ENCODE measurements at regions not wholly inside any gene's neighbourhood (a gene's known extent, or its start where the extent isn't known, plus 50 kb on each side); places are given as distances from the start of the nearest gene placed in this dataset.
"Not testable (repeated sequence)": the region's sequence is repeated elsewhere in the genome, so short reads cannot be mapped to it uniquely, and the experiment has no call there.

- no peak for FAIRE-seq
These were observed 945.3 kb upstream of the GRIA3 start for GRCh38 chrX:122238801-122239200.

DNA sequence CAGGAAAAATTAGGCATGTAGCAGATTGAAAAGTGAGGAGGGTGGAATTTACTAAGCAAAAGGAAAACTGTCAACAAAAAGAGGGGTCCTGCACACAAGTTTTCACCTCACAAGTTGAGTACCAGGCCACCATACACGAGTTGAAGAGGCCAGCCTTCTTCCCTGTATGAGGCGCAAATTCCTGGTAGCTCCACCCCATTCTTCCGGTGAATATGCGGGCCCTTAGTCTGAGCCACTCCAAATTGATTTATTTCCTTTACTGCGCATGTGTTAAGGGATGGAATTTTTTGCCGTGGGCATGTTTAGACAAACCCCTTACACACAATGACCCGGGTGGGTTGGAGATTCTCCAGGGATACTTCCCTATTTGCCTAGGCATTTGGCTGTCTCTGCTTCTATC lies 942.1 kb upstream of the GRIA3 start:
- no peak for FAIRE-seq

GRCh38 chrX:122244080-122244479 lies 940.0 kb upstream of the GRIA3 start:
- no peak for FAIRE-seq

DNA sequence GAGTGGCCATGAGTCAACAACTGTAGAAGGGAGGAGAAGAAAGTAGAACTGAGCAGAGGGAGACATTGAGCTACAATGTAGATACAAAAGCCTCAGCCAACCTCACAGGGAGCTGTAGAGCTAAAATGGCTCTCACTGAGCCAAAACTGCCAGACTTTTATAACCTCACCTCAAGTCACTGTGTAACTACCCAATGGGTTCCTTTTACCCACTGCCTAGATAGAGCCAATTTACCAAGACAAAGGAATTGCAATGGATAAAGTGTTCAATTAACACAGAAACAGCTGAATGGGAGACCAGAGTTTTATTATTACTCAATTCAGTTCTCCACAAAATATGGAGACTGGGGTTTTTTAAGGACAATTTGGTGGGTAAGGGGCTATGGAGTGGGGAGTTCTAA lies 938.9 kb upstream of the GRIA3 start:
- FAIRE-seq: no peak

DNA sequence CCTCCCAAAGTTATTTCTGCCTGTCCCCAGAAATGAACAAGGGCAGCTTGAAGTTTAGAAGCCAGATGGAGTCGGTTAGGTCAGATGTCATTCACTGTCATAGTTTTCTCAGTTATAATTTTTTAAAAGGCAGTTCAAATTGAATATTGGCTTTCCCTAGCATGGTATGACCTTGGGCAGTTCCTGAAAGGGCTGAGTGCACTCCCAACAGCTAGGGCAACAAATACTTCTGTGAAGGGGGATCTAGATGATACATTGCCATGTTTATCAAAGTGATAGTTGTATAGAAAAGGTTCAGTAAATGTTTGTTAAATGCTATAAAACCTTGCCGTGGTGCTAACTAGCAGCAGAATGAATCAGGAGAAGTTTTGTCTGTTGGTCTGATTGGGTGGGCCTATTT lies 938.1 kb upstream of the GRIA3 start:
- FAIRE-seq: no peak

DNA sequence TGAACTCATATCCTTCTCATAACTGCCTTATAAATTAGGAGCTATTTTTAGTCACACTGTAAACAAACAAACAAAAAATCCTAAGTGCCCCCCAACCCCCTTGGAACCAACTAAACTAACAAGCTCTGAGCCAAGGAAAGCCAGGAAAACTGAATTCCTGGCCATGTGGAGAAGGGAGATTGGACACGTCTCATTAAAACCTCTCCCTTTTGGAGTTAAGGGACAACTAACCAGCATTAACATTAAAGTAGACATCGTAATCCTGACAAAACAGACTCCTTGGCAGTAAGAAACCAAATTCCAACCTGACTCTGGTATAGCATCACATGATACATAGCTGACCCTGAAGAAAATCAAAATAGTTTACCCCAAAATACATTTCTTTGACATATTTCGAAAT lies 937.1 kb upstream of the GRIA3 start:
- no peak for FAIRE-seq

DNA sequence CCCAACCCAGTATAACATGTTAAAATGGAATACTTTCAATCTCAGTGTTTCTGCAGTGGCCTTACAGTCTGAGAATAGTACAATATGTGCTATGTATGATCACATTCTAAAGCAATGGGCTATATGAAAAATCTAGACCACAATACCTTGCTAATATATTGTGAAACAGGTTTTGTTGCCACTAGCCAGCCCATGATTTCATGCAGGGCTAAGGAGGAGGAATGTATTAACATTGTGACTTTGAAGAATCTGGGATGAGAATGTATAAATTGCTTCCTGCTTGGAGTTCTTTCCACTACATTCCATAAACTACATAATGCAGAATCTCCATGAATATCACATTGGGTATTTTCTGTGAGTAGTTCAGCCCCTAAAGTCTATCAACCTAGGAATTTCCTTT lies 935.4 kb upstream of the GRIA3 start:
- no peak for FAIRE-seq

- FAIRE-seq: no peak
These were observed 931.6 kb upstream of the GRIA3 start for GRCh38 chrX:122252454-122252853.

GRCh38 chrX:122268353-122268752 lies 915.7 kb upstream of the GRIA3 start:
- no peak for FAIRE-seq

DNA sequence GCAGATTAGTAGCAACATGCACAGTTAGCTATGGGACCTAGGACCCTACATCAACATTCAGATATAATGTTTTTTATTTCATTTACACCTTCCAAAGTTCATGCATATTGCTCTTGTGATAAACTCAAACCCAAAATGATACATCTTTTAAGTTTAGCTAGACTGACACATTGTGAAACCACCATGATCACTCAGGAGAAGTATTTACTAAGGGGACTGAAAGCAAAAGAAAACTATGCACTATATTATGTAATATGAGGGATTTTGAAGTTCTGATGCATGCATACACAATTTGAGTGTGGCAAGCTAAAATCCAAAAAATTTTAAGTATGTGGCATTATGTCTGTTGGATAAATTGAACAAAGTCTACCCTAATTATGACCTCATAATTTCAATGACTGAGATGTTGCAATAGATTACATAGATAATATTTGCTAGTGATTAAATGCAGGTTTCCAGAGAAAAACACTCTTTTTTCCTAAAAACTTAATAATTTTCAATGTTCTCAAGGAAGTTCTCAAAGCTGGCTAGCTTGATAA lies 914.8 kb upstream of the GRIA3 start:
- no peak for FAIRE-seq

GRCh38 chrX:122270809-122271494 lies 913.1 kb upstream of the GRIA3 start:
- no peak for FAIRE-seq

DNA sequence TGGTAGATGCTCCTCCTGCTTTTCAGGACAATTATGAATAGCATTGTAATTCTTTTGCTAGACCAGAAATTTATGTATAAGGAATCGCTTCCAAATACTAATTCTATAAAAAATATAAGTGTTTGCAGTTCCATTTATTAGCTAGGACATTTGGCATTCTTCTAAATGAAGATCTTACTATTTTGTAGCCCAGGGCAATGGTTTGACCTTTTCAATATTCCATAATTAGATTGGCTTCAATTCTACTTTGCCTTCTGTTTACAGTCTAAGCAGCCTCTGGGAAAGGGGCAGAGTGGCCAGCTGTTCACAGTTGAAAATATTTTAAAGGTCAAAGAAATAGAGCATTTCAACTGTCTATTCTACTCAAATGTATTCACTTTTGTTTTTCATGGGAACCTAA lies 912.1 kb upstream of the GRIA3 start:
- FAIRE-seq: no peak

- FAIRE-seq: no peak
These were observed 904.3 kb upstream of the GRIA3 start for GRCh38 chrX:122279746-122280145.

DNA sequence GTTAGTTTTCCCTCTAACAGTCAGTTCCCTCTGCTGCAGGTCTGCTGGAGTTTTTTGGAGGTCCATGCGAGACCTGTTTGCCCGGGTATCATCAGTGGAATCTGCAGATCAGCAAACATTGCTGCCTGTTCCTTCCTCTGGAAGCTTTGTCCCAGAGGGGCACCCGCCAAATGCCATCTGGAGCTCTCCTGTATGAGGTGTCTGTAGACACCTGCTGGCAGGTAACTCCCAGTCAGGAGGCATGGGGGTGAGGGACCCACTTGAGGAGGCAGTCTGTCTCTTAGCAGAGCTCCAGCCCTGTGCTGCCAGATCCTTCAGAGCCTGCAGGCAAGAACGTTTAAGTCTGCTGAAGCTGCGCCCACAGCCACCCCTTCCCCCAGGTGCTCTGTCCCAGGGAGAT lies 884.3 kb upstream of the GRIA3 start:
- FAIRE-seq: not testable (repeated sequence)

- FAIRE-seq: no peak
These were observed 882.6 kb upstream of the GRIA3 start for GRCh38 chrX:122301491-122301890.

DNA sequence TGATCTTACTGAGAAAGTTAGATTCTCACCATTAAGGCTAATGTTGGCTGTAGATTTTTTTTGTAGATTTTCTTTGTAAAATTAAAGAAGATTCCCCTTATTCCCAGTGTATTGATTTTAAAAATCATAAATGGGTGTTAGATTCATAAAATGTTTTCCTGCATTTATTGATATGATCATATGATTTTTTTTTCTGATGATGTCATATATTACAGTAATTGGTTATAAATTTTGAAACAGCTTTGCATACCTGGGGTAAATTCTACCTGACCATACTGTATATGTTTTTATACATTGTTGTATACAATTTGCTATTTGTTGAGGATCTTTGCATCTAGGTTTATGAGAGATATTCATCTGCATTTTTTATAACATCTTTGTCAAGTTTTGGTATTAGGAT lies 880.3 kb upstream of the GRIA3 start:
- FAIRE-seq: no peak

DNA sequence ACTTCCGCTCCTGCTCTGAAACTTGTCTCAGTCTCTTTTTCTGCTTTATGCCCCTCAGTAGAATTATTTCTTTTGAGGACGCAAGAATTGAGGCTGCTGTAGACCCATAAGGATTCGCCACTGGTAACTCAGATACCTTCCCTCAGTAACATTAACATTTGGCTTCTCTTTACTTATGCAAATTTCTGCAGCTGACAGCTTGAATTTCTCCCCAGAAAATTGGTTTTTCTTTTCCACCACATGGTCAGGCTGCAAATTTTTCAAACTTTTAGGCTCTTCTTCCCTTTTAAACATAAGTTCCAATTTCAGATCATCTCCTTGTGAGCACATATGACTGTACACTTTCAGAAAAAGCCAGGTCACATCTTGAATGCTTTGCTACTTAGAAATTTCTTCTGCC lies 839.3 kb upstream of the GRIA3 start:
- peak; percentile 13 for FAIRE-seq

DNA sequence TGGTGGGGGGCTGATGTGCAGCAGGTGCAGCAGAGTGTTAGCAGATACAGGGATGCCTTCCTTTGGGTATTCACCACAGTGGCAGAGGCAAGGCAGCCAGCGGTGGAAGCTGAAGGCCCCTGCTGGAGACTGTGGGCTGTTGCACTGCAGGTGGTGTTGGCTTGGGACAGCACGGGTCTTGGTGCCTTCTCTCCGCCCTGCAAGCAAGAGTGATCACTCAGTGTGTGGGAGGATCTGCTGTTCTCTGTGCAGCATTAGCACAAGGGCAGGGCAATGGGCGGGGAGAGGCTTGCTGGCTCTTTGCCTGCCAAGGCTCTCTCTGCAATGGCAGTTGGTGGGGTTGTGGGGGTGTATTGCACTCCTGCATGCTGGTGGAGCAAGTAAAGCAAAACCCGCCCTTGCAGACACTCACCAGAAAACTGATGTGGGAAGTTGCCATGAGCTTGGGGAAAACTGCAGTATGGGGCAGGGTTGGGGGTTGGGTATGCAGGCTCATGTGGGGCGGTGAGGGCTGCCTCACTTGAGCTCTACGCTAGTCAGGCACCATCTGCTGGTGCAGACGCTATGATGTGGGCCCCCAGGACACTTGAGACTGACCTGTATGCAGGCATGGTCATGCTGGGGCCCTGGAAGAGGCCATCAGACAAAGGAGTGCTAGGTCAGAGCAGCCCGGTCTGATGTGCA lies 820.8 kb upstream of the GRIA3 start:
- no peak for FAIRE-seq

DNA sequence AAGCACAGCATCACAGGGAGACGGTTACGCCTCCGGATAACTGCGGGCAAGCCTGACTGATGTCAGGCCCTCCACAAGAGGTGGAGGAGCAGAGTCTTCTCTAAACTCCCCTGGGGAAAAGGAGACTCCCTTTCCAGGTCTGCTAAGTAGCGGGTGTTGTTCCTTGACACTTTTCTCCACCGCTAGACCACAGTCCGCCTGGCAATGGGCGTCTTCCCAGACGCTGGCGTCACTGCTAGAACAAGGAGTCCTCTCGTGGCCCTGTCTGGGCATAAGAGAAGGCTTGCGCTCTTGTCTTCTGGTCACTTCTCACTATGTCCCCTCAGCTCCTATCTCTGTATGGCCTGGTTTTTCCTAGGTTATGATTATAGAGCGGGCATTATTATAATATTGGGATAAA lies 808.5 kb upstream of the GRIA3 start:
- not testable (repeated sequence) for FAIRE-seq

GRCh38 chrX:122389005-122389404 lies 795.1 kb upstream of the GRIA3 start:
- FAIRE-seq: no peak

DNA sequence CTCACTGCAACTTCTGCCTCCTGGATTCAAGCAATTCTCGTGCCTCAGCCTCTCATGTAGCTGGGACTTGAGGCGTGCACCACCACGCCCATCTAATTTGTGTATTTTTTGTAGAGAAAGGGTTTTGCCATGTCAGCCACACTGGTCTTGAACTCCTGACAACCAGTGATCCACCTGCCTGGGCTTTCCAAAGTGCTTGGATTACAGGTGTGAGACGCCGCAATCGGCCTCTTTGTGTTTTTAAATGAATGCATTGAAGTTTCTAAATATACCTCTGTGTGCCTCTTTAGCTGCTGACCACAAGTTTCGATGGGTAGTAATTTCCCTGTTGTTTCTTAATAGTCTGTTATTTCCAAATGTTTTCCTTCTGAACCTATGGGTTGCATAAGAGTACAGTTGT lies 765.3 kb upstream of the GRIA3 start:
- no peak for FAIRE-seq

- no peak for FAIRE-seq
These were observed 762.5 kb upstream of the GRIA3 start for GRCh38 chrX:122421434-122422121.

- FAIRE-seq: no peak
These were observed 761.5 kb upstream of the GRIA3 start for GRCh38 chrX:122422547-122422946.

GRCh38 chrX:122434942-122435341 lies 749.1 kb upstream of the GRIA3 start:
- FAIRE-seq: peak; percentile 72

Data from islet of Langerhans (tissue), 1 donor.